ENCODE measurements at regions not wholly inside any gene's neighbourhood (a gene's known extent, or its start where the extent isn't known, plus 50 kb on each side); places are given as distances from the start of the nearest gene placed in this dataset.

DNA sequence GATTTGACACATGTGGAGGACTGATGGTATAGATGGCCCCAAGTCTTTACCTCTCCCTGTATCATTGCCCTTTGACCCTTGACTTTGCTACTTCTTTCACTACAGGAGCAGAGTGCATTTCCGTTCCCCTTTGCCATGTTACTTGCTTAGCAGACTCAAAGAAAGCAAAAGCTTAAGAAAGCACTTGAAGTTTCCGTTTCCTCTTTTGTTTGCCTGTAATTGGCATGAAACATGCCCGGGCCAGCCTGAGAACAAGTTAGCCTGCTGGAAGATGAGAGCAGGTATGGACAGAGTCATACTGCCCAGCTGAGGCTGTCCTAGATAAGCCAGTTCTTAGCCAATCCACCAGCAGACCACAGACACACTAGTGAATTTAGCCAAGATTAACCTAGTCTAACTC, 206.0 kb downstream of the BCOR start:
- WGBS, result 49% methylated on average over 3 of the region's 3 CpGs
- H3K9me3 ChIP-seq (ENCODE audit: control insufficient read depth in 4 of 4, low read length in 3 of 4), result no peaks in the 10 kb centered on the region
- H3K4me3 ChIP-seq (ENCODE audit: low read depth in 1 of 3, low read length in 3 of 3), result no peak overlapping the region
- H3K27me3 ChIP-seq (ENCODE audit: control insufficient read depth in 4 of 4, insufficient read depth in 4 of 4, low read length in 3 of 4), result no peaks in the 10 kb centered on the region
- no peak overlapping the region for H3K9ac ChIP-seq (ENCODE audit: low read depth in 1 of 2, low read length in 2 of 2)
- DNase-seq (ENCODE audit: low spot score), result no peak
- H3K4me1 ChIP-seq (ENCODE audit: control insufficient read depth in 4 of 4, insufficient read depth in 4 of 4, low read length in 3 of 4), result peaks cover 0 to 9% (median 3%) of the 10 kb centered on the region in 4 donors
- H3K36me3 ChIP-seq (ENCODE audit: control insufficient read depth in 4 of 4, insufficient read depth in 3 of 4, low read depth in 1 of 4, low read length in 3 of 4), result no peaks in the 10 kb centered on the region
- H3K27ac ChIP-seq (ENCODE audit: low read depth in 1 of 2, low read length in 2 of 2), result no peak overlapping the region
- TF ChIP-seq, protein P1, sequence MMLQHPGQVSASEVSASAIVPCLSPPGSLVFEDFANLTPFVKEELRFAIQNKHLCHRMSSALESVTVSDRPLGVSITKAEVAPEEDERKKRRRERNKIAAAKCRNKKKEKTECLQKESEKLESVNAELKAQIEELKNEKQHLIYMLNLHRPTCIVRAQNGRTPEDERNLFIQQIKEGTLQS (IDR thresholded peaks at IDR 0.05), result no peak
- TF ChIP-seq RAD21 (IDR thresholded peaks at IDR 0.05) (no peak), HNF4G (IDR thresholded peaks at IDR 0.05) (no peak), FOXA1 (IDR thresholded peaks at IDR 0.05) (no peak), JUND (IDR thresholded peaks at IDR 0.05) (no peak), RXRA (IDR thresholded peaks at IDR 0.05) (no peak), HNF4A (conservative IDR thresholded peaks at IDR 0.05) (no peak), NR2F2 (IDR thresholded peaks at IDR 0.05) (no peak), FOXA2 (IDR thresholded peaks at IDR 0.05) (no peak), GABPA (IDR thresholded peaks at IDR 0.05 in 1 of 2, conservative IDR thresholded peaks at IDR 0.05 in 1 of 2) (no peak)
- TF ChIP-seq, protein P2, sequence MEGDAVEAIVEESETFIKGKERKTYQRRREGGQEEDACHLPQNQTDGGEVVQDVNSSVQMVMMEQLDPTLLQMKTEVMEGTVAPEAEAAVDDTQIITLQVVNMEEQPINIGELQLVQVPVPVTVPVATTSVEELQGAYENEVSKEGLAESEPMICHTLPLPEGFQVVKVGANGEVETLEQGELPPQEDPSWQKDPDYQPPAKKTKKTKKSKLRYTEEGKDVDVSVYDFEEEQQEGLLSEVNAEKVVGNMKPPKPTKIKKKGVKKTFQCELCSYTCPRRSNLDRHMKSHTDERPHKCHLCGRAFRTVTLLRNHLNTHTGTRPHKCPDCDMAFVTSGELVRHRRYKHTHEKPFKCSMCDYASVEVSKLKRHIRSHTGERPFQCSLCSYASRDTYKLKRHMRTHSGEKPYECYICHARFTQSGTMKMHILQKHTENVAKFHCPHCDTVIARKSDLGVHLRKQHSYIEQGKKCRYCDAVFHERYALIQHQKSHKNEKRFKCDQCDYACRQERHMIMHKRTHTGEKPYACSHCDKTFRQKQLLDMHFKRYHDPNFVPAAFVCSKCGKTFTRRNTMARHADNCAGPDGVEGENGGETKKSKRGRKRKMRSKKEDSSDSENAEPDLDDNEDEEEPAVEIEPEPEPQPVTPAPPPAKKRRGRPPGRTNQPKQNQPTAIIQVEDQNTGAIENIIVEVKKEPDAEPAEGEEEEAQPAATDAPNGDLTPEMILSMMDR (IDR thresholded peaks at IDR 0.05; ENCODE audit: low read depth, low read length, missing input control), result no peak
- TF ChIP-seq, protein P3, sequence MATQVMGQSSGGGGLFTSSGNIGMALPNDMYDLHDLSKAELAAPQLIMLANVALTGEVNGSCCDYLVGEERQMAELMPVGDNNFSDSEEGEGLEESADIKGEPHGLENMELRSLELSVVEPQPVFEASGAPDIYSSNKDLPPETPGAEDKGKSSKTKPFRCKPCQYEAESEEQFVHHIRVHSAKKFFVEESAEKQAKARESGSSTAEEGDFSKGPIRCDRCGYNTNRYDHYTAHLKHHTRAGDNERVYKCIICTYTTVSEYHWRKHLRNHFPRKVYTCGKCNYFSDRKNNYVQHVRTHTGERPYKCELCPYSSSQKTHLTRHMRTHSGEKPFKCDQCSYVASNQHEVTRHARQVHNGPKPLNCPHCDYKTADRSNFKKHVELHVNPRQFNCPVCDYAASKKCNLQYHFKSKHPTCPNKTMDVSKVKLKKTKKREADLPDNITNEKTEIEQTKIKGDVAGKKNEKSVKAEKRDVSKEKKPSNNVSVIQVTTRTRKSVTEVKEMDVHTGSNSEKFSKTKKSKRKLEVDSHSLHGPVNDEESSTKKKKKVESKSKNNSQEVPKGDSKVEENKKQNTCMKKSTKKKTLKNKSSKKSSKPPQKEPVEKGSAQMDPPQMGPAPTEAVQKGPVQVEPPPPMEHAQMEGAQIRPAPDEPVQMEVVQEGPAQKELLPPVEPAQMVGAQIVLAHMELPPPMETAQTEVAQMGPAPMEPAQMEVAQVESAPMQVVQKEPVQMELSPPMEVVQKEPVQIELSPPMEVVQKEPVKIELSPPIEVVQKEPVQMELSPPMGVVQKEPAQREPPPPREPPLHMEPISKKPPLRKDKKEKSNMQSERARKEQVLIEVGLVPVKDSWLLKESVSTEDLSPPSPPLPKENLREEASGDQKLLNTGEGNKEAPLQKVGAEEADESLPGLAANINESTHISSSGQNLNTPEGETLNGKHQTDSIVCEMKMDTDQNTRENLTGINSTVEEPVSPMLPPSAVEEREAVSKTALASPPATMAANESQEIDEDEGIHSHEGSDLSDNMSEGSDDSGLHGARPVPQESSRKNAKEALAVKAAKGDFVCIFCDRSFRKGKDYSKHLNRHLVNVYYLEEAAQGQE (IDR thresholded peaks at IDR 0.05), result no peak
- TF ChIP-seq, protein P4, sequence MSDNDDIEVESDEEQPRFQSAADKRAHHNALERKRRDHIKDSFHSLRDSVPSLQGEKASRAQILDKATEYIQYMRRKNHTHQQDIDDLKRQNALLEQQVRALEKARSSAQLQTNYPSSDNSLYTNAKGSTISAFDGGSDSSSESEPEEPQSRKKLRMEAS (IDR thresholded peaks at IDR 0.05), result no peak

DNA sequence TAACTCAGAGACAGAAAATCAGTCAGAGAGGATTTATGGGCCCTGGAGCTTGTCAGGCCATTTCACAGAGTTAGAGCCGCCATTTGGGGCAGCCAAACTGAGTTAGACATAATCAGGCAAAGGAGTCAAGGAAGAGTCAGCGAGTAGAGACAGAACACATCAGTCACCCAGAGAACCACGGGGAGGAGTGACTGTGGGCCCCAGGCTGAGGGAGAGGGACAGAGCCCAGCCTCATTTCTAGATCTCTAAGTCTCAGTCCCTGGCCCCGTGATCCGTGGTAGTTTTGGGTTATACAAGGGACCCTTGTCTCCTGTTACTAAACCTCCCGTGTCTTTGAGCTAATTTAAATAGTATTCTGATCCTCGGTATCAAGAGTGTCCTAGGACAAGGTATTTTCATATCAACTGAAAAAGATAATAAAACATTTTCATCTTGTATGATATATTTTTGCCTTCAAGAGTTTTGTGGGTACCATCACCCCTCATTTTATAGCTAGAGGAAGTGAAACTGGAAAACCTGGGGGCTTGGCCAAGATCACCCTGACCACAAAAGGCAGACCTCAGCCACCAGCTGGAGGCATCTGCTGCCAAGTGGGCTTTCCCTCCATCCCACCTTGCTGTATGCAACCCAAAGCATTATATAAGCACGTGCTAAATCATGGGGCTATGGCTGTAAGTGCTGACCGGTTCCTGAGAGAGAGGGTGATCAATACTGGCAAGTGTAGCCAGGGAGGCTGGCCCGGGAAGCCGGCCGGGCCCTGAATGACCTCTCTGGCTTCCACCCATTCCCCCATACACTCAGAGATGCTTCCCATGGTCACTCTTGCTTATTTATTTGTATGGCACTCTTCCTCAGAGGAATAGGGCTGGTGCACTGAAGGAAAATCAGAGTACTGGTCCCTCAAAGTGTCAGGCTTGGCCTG, 204.1 kb downstream of the BCOR start:
- Histone ChIP-seq H3K27ac (ENCODE audit: low read depth in 1 of 2, low read length in 2 of 2) (no peak overlapping the region), H3K36me3 (ENCODE audit: control insufficient read depth in 4 of 4, insufficient read depth in 3 of 4, low read depth in 1 of 4, low read length in 3 of 4) (no peaks in the 10 kb centered on the region), H3K4me1 (ENCODE audit: control insufficient read depth in 4 of 4, insufficient read depth in 4 of 4, low read length in 3 of 4) (peaks cover 0 to 9% (median 3%) of the 10 kb centered on the region in 4 donors), H3K9ac (ENCODE audit: low read depth in 1 of 2, low read length in 2 of 2) (no peak overlapping the region), H3K27me3 (ENCODE audit: control insufficient read depth in 4 of 4, insufficient read depth in 4 of 4, low read length in 3 of 4) (no peaks in the 10 kb centered on the region), H3K4me3 (ENCODE audit: low read depth in 1 of 3, low read length in 3 of 3) (no peak overlapping the region), H3K9me3 (ENCODE audit: control insufficient read depth in 4 of 4, low read length in 3 of 4) (no peaks in the 10 kb centered on the region)
- DNase-seq (ENCODE audit: low spot score), result no peak
- WGBS, result 63% methylated on average over 12 of the region's 12 CpGs
- TF ChIP-seq NR2F2 (IDR thresholded peaks at IDR 0.05), result no peak
- no peak for TF ChIP-seq RXRA (IDR thresholded peaks at IDR 0.05)
- no peak for TF ChIP-seq JUND (IDR thresholded peaks at IDR 0.05)
- TF ChIP-seq, protein P2 (IDR thresholded peaks at IDR 0.05; ENCODE audit: low read depth, low read length, missing input control), result no peak
- TF ChIP-seq GABPA (IDR thresholded peaks at IDR 0.05 in 1 of 2, conservative IDR thresholded peaks at IDR 0.05 in 1 of 2), result no peak
- TF ChIP-seq, protein P1 (IDR thresholded peaks at IDR 0.05), result no peak
- TF ChIP-seq FOXA2 (IDR thresholded peaks at IDR 0.05), result no peak
- TF ChIP-seq, protein P3 (IDR thresholded peaks at IDR 0.05), result no peak
- no peak for TF ChIP-seq EGR1 (IDR thresholded peaks at IDR 0.05; ENCODE audit: low read depth in 2 of 2)
